A673 (cell line): ENCODE measurements at regions not wholly inside any gene's neighbourhood (a gene's known extent, or its start where the extent isn't known, plus 50 kb on each side); places are given as distances from the start of the nearest gene placed in this dataset.

ENCODE experiments used
- BruUV-seq: library from RNA; stranded (reverse); fragments of 400-500 nt; replicated peaks from 2 replicates; lab custom pipeline; 2021; lab: Mats Ljungman, UMichigan
- CTCF ChIA-PET: fragments of 300-600 bp; sonication (Branson Sonifier 250); formaldehyde crosslinking; loops from one replicate; lab custom pipeline; 2022; ENCODE audit warnings: antibody characterized with exemption; lab: Charles Lee
- POLR2A ChIA-PET: fragments of 300-600 bp; sonication (Branson Sonifier 250); formaldehyde crosslinking; loops from one replicate; lab custom pipeline; 2022; ENCODE audit warnings: antibody characterized with exemption; ENCODE audit not compliant: low non-redundant PET; lab: Charles Lee
- DNase-seq: peaks from one replicate; pipeline ENCODE4 v3.0.0-alpha.2; 2015; ENCODE audit warnings: low spot score
- H3K27ac ChIP-seq: fragments of 200-600 bp; sonication (generic); 2 replicates; pipeline ENCODE4 v1.5.1; 2016; ENCODE audit warnings: mixed run types, low read depth, mild to moderate bottlenecking, mixed read lengths, antibody characterized with exemption, low read length; ENCODE audit not compliant: poor library complexity, severe bottlenecking
- H3K27me3 ChIP-seq: fragments of 200-600 bp; sonication (generic); replicated peaks from 2 replicates; pipeline ENCODE4 v1.6.1; 2017; ENCODE audit warnings: mixed run types, low read depth, mild to moderate bottlenecking, mixed read lengths, antibody characterized with exemption, low read length; ENCODE audit not compliant: insufficient read depth, poor library complexity
- H3K36me3 ChIP-seq: fragments of 200-600 bp; sonication (generic); 2 replicates; pipeline ENCODE4 v1.6.1; 2016; ENCODE audit warnings: mixed run types, mild to moderate bottlenecking, mixed read lengths, antibody characterized with exemption, low read length; ENCODE audit not compliant: insufficient read depth, poor library complexity, severe bottlenecking
- H3K4me1 ChIP-seq: fragments of 200-600 bp; sonication (generic); 2 replicates; pipeline ENCODE4 v1.6.1; 2017; ENCODE audit warnings: mixed run types, mild to moderate bottlenecking, mixed read lengths, antibody characterized with exemption, low read length; ENCODE audit not compliant: insufficient read depth, poor library complexity, severe bottlenecking
- H3K4me3 ChIP-seq: fragments of 200-600 bp; sonication (generic); 2 replicates; pipeline ENCODE4 v1.5.1; 2016; ENCODE audit warnings: low read depth, mixed run types, mild to moderate bottlenecking, mixed read lengths, low read length; ENCODE audit not compliant: poor library complexity, severe bottlenecking
- H3K9me3 ChIP-seq: fragments of 200-600 bp; sonication (generic); 2 replicates; pipeline ENCODE4 v1.6.1; 2016; ENCODE audit warnings: mixed run types, low read depth, mild to moderate bottlenecking, mixed read lengths, antibody characterized with exemption, low read length; ENCODE audit not compliant: poor library complexity, severe bottlenecking
- EZH2 ChIP-seq: fragments of 200-600 bp; sonication (generic); IDR thresholded peaks from 2 replicates; pipeline ENCODE4 v1.6.1; 2017; ENCODE audit warnings: borderline replicate concordance, low read depth, mild to moderate bottlenecking, mixed read lengths, antibody characterized with exemption, low read length; ENCODE audit not compliant: poor library complexity, severe bottlenecking
- intact Hi-C: fragments of 100-400 bp; cut with micrococcal nuclease; formaldehyde crosslinking; loops from one replicate; pipeline ENCODE4 v1.10.0; 2022; ENCODE audit not compliant: unreplicated experiment
- TF ChIP-seq, protein P1 (sequence below): fragments of 300-800, 200-600 bp; sonication (generic); conservative IDR thresholded peaks from 2 replicates; pipeline ENCODE4 v1.5.1; 2017; ENCODE audit warnings: low read depth, mild to moderate bottlenecking, antibody characterized with exemption, low read length, moderate library complexity, mixed read lengths

DNA sequence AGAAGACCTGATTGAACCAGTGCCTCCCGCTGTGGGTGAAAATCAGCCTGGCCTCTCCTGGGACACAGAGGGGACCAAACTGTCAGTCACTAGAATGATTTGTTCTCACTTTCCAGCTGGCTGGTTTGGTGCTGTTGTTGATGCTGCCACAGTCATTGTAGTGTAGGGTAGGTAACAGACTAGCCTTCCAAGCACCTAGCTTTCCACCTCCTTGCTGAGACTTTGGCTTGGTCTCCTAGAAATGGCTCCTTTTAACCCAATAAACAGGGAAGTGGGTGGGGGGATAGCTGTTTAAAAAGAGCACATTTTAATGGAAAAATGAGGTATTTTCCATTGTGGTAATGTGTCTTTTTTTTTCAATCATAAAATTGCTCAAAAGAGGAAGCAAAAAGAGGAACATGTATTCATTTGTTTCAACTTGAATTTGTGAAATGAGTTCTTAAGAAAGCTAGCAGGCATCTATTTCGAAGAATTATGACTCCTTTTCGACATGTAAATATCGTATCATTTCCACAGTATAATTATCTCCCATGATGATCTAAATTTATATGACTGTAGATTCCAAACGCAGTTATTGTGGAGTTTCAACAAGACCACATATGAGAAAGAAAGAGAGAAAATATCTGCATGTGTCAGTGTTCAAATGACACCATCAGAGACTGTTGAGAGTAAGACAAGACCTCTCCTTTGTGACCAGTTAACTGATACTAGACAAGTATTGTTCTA is 190.1 kb downstream of the HLX start:
- H3K36me3 ChIP-seq: no peaks in the 10 kb centered on the region
- DNase-seq: no peak
- ChIA-PET CTCF (no interaction called here), POLR2A (no interaction called here)
- BruUV-seq: no TSS peak
- H3K4me1 ChIP-seq: no peaks in the 10 kb centered on the region
- H3K27me3 ChIP-seq: no peaks in the 10 kb centered on the region
- TF ChIP-seq, protein P1, sequence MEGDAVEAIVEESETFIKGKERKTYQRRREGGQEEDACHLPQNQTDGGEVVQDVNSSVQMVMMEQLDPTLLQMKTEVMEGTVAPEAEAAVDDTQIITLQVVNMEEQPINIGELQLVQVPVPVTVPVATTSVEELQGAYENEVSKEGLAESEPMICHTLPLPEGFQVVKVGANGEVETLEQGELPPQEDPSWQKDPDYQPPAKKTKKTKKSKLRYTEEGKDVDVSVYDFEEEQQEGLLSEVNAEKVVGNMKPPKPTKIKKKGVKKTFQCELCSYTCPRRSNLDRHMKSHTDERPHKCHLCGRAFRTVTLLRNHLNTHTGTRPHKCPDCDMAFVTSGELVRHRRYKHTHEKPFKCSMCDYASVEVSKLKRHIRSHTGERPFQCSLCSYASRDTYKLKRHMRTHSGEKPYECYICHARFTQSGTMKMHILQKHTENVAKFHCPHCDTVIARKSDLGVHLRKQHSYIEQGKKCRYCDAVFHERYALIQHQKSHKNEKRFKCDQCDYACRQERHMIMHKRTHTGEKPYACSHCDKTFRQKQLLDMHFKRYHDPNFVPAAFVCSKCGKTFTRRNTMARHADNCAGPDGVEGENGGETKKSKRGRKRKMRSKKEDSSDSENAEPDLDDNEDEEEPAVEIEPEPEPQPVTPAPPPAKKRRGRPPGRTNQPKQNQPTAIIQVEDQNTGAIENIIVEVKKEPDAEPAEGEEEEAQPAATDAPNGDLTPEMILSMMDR: no peak
- TF ChIP-seq EZH2: no peak
- no peak overlapping the region for H3K27ac ChIP-seq
- H3K9me3 ChIP-seq: no peaks in the 10 kb centered on the region
- intact Hi-C loops: no loop called here
- H3K4me3 ChIP-seq: no peak overlapping the region

DNA sequence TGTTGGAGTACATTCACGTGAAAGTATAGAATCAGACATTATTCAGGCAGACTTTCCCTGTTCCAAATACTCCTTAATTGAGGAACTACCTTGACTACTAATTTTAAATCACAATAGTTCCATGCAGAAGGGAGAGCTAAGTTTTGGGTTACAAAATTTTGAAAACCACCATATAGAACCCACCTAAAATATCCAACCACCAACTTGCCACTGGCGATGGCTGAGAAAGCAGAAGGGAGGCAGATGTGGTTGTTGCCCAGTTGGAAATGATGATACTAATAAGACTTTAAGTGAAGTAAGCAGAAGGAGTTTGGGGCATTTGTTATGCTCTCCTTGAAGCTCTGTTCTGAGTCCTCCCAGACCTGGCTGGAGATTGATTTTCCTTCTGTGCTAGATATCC is 190.7 kb downstream of the HLX start:
- ChIA-PET POLR2A (no interaction called here), CTCF (no interaction called here)
- Histone ChIP-seq H3K9me3 (no peaks in the 10 kb centered on the region), H3K36me3 (no peaks in the 10 kb centered on the region), H3K4me1 (no peaks in the 10 kb centered on the region), H3K27me3 (no peaks in the 10 kb centered on the region), H3K27ac (no peak overlapping the region), H3K4me3 (no peak overlapping the region)
- intact Hi-C loops: no loop called here
- TF ChIP-seq, protein P1: no peak
- no peak for TF ChIP-seq EZH2
- DNase-seq: no peak
- BruUV-seq: no TSS peak

DNA sequence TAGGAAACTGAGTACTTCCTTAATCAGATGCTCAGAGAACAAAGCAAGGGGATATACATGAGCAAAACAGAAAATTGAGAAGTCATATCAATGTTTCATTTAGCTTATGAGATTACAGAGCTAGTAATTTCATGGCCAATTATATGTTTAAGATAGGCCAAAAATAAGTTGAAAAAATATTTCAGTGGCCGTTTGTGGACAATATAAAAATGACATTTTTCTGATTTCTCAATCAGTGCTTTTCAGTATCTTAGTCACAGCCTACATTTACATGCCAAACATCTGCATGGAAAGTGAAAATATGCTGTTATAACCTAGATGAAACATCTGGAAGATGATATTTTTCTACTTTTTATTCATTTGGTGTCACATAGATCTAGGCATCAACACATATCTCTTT is 192.5 kb downstream of the HLX start:
- POLR2A ChIA-PET: no interaction called here

More for the DNA sequence above, 192.5 kb downstream of the HLX start:
- Histone ChIP-seq H3K27me3 (no peaks in the 10 kb centered on the region), H3K4me3 (no peak overlapping the region), H3K4me1 (no peaks in the 10 kb centered on the region), H3K36me3 (no peaks in the 10 kb centered on the region), H3K9me3 (no peaks in the 10 kb centered on the region), H3K27ac (no peak overlapping the region)
- TF ChIP-seq, protein P1: no peak
- no peak for TF ChIP-seq EZH2
- CTCF ChIA-PET: no interaction called here
- intact Hi-C loops: no loop called here
- no TSS peak for BruUV-seq
- DNase-seq: no peak
